A673 (cell line): ENCODE measurements at regions not wholly inside any gene's neighbourhood (a gene's known extent, or its start where the extent isn't known, plus 50 kb on each side); places are given as distances from the start of the nearest gene placed in this dataset.
"Not testable (repeated sequence)": the region's sequence is repeated elsewhere in the genome, so short reads cannot be mapped to it uniquely, and the experiment has no call there.

Experiments used
- BruUV-seq: library from RNA; stranded (reverse); fragments of 400-500 nt; replicated peaks from 2 replicates; lab custom pipeline; 2021; lab: Mats Ljungman, UMichigan
- CTCF ChIA-PET: fragments of 300-600 bp; sonication (Branson Sonifier 250); formaldehyde crosslinking; loops from one replicate; lab custom pipeline; 2022; ENCODE audit warnings: antibody characterized with exemption; lab: Charles Lee
- POLR2A ChIA-PET: fragments of 300-600 bp; sonication (Branson Sonifier 250); formaldehyde crosslinking; loops from one replicate; lab custom pipeline; 2022; ENCODE audit warnings: antibody characterized with exemption; ENCODE audit not compliant: low non-redundant PET; lab: Charles Lee
- DNase-seq: peaks from one replicate; pipeline ENCODE4 v3.0.0-alpha.2; 2015; ENCODE audit warnings: low spot score
- H3K27ac ChIP-seq: fragments of 200-600 bp; sonication (generic); 2 replicates; pipeline ENCODE4 v1.5.1; 2016; ENCODE audit warnings: mixed run types, low read depth, mild to moderate bottlenecking, mixed read lengths, antibody characterized with exemption, low read length; ENCODE audit not compliant: poor library complexity, severe bottlenecking
- H3K27me3 ChIP-seq: fragments of 200-600 bp; sonication (generic); replicated peaks from 2 replicates; pipeline ENCODE4 v1.6.1; 2017; ENCODE audit warnings: mixed run types, low read depth, mild to moderate bottlenecking, mixed read lengths, antibody characterized with exemption, low read length; ENCODE audit not compliant: insufficient read depth, poor library complexity
- H3K36me3 ChIP-seq: fragments of 200-600 bp; sonication (generic); 2 replicates; pipeline ENCODE4 v1.6.1; 2016; ENCODE audit warnings: mixed run types, mild to moderate bottlenecking, mixed read lengths, antibody characterized with exemption, low read length; ENCODE audit not compliant: insufficient read depth, poor library complexity, severe bottlenecking
- H3K4me1 ChIP-seq: fragments of 200-600 bp; sonication (generic); 2 replicates; pipeline ENCODE4 v1.6.1; 2017; ENCODE audit warnings: mixed run types, mild to moderate bottlenecking, mixed read lengths, antibody characterized with exemption, low read length; ENCODE audit not compliant: insufficient read depth, poor library complexity, severe bottlenecking
- H3K4me3 ChIP-seq: fragments of 200-600 bp; sonication (generic); 2 replicates; pipeline ENCODE4 v1.5.1; 2016; ENCODE audit warnings: low read depth, mixed run types, mild to moderate bottlenecking, mixed read lengths, low read length; ENCODE audit not compliant: poor library complexity, severe bottlenecking
- H3K9me3 ChIP-seq: fragments of 200-600 bp; sonication (generic); 2 replicates; pipeline ENCODE4 v1.6.1; 2016; ENCODE audit warnings: mixed run types, low read depth, mild to moderate bottlenecking, mixed read lengths, antibody characterized with exemption, low read length; ENCODE audit not compliant: poor library complexity, severe bottlenecking
- EZH2 ChIP-seq: fragments of 200-600 bp; sonication (generic); IDR thresholded peaks from 2 replicates; pipeline ENCODE4 v1.6.1; 2017; ENCODE audit warnings: borderline replicate concordance, low read depth, mild to moderate bottlenecking, mixed read lengths, antibody characterized with exemption, low read length; ENCODE audit not compliant: poor library complexity, severe bottlenecking
- intact Hi-C: fragments of 100-400 bp; cut with micrococcal nuclease; formaldehyde crosslinking; loops from one replicate; pipeline ENCODE4 v1.10.0; 2022; ENCODE audit not compliant: unreplicated experiment
- TF ChIP-seq, protein P1 (sequence below): fragments of 300-800, 200-600 bp; sonication (generic); conservative IDR thresholded peaks from 2 replicates; pipeline ENCODE4 v1.5.1; 2017; ENCODE audit warnings: low read depth, mild to moderate bottlenecking, antibody characterized with exemption, low read length, moderate library complexity, mixed read lengths

DNA sequence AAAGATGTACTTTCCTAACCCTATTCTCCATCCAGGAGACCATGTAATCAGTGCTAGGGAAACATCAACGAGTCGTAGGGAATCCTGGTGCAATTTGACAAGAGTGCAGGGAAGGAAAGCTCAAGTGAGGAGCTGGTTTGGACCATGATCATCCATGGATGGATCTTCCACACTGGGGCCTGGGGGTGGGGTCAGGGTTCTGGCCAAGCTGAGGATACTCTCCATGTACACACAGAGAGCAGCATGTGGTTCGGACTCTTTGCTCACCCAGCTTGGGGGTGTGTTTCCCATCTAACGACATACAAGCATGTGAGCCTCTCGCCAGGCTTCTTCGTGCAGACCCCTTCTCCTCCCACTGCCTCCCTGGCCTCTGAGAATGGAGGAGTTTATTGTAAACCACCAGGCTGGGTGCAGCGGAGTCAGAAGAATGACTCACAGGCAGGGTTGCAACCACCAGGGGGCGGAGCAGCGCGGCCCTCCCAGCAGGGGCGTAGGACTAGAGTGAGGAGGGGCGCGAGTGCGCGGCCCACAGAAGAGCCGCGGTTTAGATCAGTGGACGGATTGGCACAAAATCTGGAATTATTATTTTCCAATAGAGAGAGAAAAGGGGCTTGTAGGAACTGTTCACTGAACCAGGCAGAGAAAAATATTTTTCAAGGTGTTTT is 530.0 kb upstream of the B3GAT1 start:
- H3K9me3 ChIP-seq, POLR2A ChIA-PET, H3K4me1 ChIP-seq, H3K27me3 ChIP-seq, intact Hi-C loops, BruUV-seq, CTCF ChIA-PET, H3K36me3 ChIP-seq, H3K27ac ChIP-seq, H3K4me3 ChIP-seq, DNase-seq: not testable (repeated sequence)
- TF ChIP-seq, protein P1, sequence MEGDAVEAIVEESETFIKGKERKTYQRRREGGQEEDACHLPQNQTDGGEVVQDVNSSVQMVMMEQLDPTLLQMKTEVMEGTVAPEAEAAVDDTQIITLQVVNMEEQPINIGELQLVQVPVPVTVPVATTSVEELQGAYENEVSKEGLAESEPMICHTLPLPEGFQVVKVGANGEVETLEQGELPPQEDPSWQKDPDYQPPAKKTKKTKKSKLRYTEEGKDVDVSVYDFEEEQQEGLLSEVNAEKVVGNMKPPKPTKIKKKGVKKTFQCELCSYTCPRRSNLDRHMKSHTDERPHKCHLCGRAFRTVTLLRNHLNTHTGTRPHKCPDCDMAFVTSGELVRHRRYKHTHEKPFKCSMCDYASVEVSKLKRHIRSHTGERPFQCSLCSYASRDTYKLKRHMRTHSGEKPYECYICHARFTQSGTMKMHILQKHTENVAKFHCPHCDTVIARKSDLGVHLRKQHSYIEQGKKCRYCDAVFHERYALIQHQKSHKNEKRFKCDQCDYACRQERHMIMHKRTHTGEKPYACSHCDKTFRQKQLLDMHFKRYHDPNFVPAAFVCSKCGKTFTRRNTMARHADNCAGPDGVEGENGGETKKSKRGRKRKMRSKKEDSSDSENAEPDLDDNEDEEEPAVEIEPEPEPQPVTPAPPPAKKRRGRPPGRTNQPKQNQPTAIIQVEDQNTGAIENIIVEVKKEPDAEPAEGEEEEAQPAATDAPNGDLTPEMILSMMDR: 0 out of 2 replicates have a peak, but pooled peaks have one; percentile 25

DNA sequence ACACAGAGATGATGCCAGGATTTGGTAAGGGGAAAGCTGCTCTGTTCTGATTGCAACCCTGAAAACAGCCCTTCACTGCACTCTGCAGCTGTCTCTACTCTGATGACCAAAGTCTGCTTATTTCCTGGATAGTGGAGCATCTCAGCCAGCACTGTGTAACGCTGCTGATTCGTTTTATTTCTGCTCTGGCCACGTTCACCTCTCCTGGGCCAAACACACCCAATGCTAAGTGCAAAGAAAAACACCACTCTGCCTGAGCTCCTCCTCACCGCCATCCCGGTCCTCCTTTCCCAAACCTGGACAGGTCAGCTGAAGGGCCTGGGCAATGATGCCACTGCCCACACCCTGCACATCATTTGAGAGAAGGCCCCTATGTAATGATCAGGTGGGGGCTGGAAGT is 529.3 kb upstream of the B3GAT1 start:
- Histone ChIP-seq H3K27ac (no peak overlapping the region), H3K4me1 (no peaks in the 10 kb centered on the region), H3K9me3 (no peaks in the 10 kb centered on the region), H3K4me3 (no peak overlapping the region), H3K27me3 (no peaks in the 10 kb centered on the region), H3K36me3 (no peaks in the 10 kb centered on the region)
- POLR2A ChIA-PET: no interaction called here
- DNase-seq: no peak
- CTCF ChIA-PET: no interaction called here
- intact Hi-C loops: no loop called here
- no peak for TF ChIP-seq EZH2
- TF ChIP-seq, protein P1: no peak
- no TSS peak for BruUV-seq

DNA sequence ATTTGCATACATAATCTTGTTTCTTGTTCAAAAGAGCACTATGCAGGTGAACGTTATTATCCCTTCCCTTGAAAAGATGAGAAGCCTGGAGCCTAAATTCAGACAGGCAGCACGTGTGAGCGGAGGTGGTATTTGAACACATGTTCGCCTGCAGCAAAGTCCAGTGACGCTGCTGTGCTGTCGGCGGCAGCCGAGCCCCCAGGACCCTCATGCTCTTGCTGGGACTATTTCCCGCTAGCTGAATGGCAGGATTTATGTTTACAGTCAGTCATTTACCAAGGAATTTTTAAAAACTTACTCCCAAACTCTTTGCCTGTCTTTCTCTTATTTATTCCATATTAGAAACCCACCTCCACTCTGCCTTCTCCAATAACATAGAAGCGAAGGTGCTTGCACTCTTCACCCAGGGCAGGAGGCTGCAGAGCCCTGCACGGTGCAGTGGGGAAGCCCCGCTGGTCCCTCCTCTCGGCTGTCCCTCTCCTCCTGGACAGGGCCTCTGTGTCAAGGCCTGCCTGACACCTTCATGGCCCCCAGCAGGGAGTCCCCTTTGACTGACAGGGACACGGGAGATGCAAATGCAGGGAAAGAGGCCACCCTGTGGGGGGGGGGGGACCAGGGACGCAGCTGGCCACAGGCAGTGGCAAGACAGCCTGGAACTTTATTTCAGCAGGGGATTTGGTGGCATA is 528.5 kb upstream of the B3GAT1 start:
- CTCF ChIA-PET: interaction anchor here (0.6 kb wide), 1 partner anchor 122 kb away, joined by 3 read pairs; no protein-coding TSS in a partner anchor
- TF ChIP-seq, protein P1: no peak
- TF ChIP-seq EZH2: no peak
- Histone ChIP-seq H3K27ac (no peak overlapping the region), H3K27me3 (no peaks in the 10 kb centered on the region), H3K9me3 (no peaks in the 10 kb centered on the region), H3K4me1 (no peaks in the 10 kb centered on the region), H3K36me3 (no peaks in the 10 kb centered on the region), H3K4me3 (no peak overlapping the region)
- POLR2A ChIA-PET: no interaction called here
- BruUV-seq: no TSS peak
- no peak for DNase-seq
- intact Hi-C loops: loop anchor here (1.0 kb wide), 1 partner anchor 72 kb away; no protein-coding TSS in a partner anchor
